ENCODE measurements at regions not wholly inside any gene's neighbourhood (a gene's known extent, or its start where the extent isn't known, plus 50 kb on each side); places are given as distances from the start of the nearest gene placed in this dataset.
A peak's percentile ranks its signal among the peaks of the same experiment; 100 is the strongest.

- H3K27ac ChIP-seq, result no peak overlapping the region
- no peak for TF ChIP-seq CTCF (IDR thresholded peaks at IDR 0.05; ENCODE audit: low read depth, low read length)
- H3K4me3 ChIP-seq (ENCODE audit: low read depth, low read length), result no peak overlapping the region
- no peaks in the 10 kb centered on the region for H3K36me3 ChIP-seq
- no peaks in the 10 kb centered on the region for H3K27me3 ChIP-seq (ENCODE audit: insufficient read depth, low read depth, severe bottlenecking)
- H3K9me3 ChIP-seq (ENCODE audit: severe bottlenecking), result no peaks in the 10 kb centered on the region
- DNase-seq, result peak; percentile 40
These were observed 193.2 kb upstream of the RFC3 start for GRCh38 chr13:33624740-33625139.

- Histone ChIP-seq H3K27ac (no peak overlapping the region), H3K36me3 (no peaks in the 10 kb centered on the region), H3K27me3 (ENCODE audit: insufficient read depth, low read depth, severe bottlenecking) (no peaks in the 10 kb centered on the region), H3K4me3 (ENCODE audit: low read depth, low read length) (no peak overlapping the region), H3K9me3 (ENCODE audit: severe bottlenecking) (no peaks in the 10 kb centered on the region)
- DNase-seq, result no peak
- no peak for TF ChIP-seq CTCF (IDR thresholded peaks at IDR 0.05; ENCODE audit: low read depth, low read length)
These were observed 191.5 kb upstream of the RFC3 start for GRCh38 chr13:33626407-33626806.

- Histone ChIP-seq H3K9me3 (ENCODE audit: severe bottlenecking) (no peaks in the 10 kb centered on the region), H3K4me3 (ENCODE audit: low read depth, low read length) (no peak overlapping the region), H3K27me3 (ENCODE audit: insufficient read depth, low read depth, severe bottlenecking) (no peaks in the 10 kb centered on the region), H3K27ac (no peak overlapping the region), H3K36me3 (no peaks in the 10 kb centered on the region)
- DNase-seq, result no peak
- TF ChIP-seq CTCF (IDR thresholded peaks at IDR 0.05; ENCODE audit: low read depth, low read length), result no peak
These were observed 189.3 kb upstream of the RFC3 start for GRCh38 chr13:33628662-33629061.

- Histone ChIP-seq H3K9me3 (ENCODE audit: severe bottlenecking) (no peaks in the 10 kb centered on the region), H3K27me3 (ENCODE audit: insufficient read depth, low read depth, severe bottlenecking) (no peaks in the 10 kb centered on the region), H3K4me3 (ENCODE audit: low read depth, low read length) (no peak overlapping the region), H3K36me3 (no peaks in the 10 kb centered on the region), H3K27ac (no peak overlapping the region)
- no peak for DNase-seq
- TF ChIP-seq CTCF (IDR thresholded peaks at IDR 0.05; ENCODE audit: low read depth, low read length), result no peak
These were observed 188.2 kb upstream of the RFC3 start for GRCh38 chr13:33629605-33630360.

- no peak for TF ChIP-seq CTCF (IDR thresholded peaks at IDR 0.05; ENCODE audit: low read depth, low read length)
- Histone ChIP-seq H3K9me3 (ENCODE audit: severe bottlenecking) (no peaks in the 10 kb centered on the region), H3K36me3 (no peaks in the 10 kb centered on the region), H3K27me3 (ENCODE audit: insufficient read depth, low read depth, severe bottlenecking) (no peaks in the 10 kb centered on the region), H3K27ac (no peak overlapping the region), H3K4me3 (ENCODE audit: low read depth, low read length) (no peak overlapping the region)
- no peak for DNase-seq
These were observed 184.0 kb upstream of the RFC3 start for GRCh38 chr13:33633701-33634545.

Data from WERI-Rb-1 (cell line).